Liver (tissue), 3 donors: ENCODE measurements at regions not wholly inside any gene's neighbourhood (a gene's known extent, or its start where the extent isn't known, plus 50 kb on each side); places are given as distances from the start of the nearest gene placed in this dataset.
"Not testable (repeated sequence)": the region's sequence is repeated elsewhere in the genome, so short reads cannot be mapped to it uniquely, and the experiment has no call there.

Experiments
- ATF3 ChIP-seq: IDR thresholded peaks from 2 replicates; pipeline ENCODE4 v1.6.1; 2016; ENCODE audit warnings: antibody characterized with exemption
- CTCF ChIP-seq: fragments of 150-350 bp; IDR thresholded peaks from 2 replicates; pipeline ENCODE4 v1.5.1; 2017; ENCODE audit warnings: improper control_type of control experiment, low read depth, low read length; ENCODE audit not compliant: missing input control
- GABPA ChIP-seq, 2 donors: IDR thresholded peaks in 1 of 2; conservative IDR thresholded peaks in 1 of 2; 2 replicates each; pipeline ENCODE4 v1.6.1; 2016; ENCODE audit warnings: antibody characterized with exemption in 2 of 2, mild to moderate bottlenecking in 1 of 2, moderate library complexity in 1 of 2
- HNF4A ChIP-seq, 2 donors: conservative IDR thresholded peaks; 2 replicates each; pipeline ENCODE4 v1.6.1; 2016; ENCODE audit warnings: antibody characterized with exemption in 2 of 2, mild to moderate bottlenecking in 2 of 2
- MAX ChIP-seq: IDR thresholded peaks from 2 replicates; pipeline ENCODE4 v1.6.1; 2016; ENCODE audit warnings: antibody characterized with exemption
- RAD21 ChIP-seq, 2 donors: IDR thresholded peaks; 2 replicates each; pipeline ENCODE4 v1.6.1; 2016; ENCODE audit warnings: antibody characterized with exemption in 2 of 2, mild to moderate bottlenecking in 2 of 2
- REST ChIP-seq: IDR thresholded peaks from 2 replicates; pipeline ENCODE4 v1.6.1; 2016; ENCODE audit warnings: antibody characterized with exemption, mild to moderate bottlenecking
- donor health status: healthy.
- donor health status: healthy.

- not testable (repeated sequence) for TF ChIP-seq CTCF; HNF4A (conservative IDR thresholded peaks at IDR 0.05); REST; ATF3; MAX; GABPA (IDR thresholded peaks at IDR 0.05 in 1 of 2, conservative IDR thresholded peaks at IDR 0.05 in 1 of 2); RAD21 (IDR thresholded peaks at IDR 0.05)
Measured at GRCh38 chr10:35273994-35274393, 62.3 kb upstream of the CCNY start.
